ENCODE measurements at regions not wholly inside any gene's neighbourhood (a gene's known extent, or its start where the extent isn't known, plus 50 kb on each side); places are given as distances from the start of the nearest gene placed in this dataset.

DNA sequence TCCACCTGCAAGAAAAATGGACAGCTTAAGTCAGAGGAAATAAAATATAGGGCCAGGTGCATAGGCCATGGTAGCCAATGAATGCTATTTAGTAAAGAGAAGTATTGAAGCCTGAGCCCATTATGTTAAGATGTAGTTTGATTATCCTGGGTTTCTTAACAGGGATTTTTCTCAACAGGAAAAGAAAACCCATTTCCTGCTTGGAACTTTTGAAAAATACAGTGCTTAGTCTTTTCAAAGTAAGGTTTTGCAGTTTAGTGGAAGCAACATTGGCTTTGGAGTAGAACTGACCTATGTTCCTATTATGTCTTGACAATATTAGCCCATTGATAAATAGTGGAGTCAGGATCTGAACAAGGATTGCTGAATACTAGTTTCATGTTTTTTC lies 259.5 kb upstream of the TGFBR2 start:
- no peak for DNase-seq (ENCODE audit: low read depth, low spot score)

DNA sequence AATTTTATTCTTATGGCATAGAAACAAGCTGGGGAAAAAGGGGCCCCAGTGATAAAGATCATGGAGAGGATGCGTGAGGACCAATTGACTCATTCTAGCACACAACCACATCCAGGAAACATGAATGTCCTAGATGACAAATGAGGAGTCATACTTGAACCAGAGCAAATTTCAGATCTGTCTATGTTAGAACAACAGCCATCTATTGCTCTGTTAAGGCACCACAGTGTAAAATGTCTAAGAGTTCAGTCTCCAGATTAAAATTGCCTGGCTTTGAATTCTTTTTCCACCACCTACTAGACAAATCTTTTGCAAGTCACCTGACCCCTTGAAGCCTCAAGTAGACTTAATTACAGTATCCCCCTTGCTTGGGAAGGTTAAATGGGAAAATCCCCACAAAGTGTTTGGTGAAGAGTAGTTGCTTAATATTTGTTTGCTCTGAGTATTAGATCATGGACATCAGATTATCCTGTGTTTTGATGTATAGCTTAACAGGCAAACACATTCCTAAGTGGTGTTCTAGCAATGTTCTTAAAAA lies 258.7 kb upstream of the TGFBR2 start:
- peak; percentile 88 for DNase-seq (ENCODE audit: low read depth, low spot score)

More for the DNA sequence above, 259.5 kb upstream of the TGFBR2 start:
- peak overlapping the region; percentile 95 for H3K27ac ChIP-seq

DNA sequence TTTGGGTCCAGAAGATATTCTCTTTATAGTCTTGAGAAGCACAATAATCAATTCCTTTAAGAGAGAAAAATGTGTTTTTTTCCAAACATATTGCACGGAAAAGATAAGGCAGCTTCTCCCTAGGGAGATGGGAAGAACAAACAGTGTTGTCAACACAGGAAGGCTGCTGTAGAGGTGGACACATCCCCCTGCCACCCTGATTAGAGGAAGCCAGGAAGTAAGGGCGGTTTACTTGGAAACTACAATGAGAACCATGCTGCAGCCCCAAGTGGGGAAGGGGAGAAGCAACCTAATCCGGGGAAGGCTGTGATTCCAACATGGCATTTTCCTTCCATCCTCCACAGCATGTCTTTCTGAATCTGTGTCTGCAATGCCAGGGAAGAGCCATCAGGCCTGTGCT lies 256.9 kb upstream of the TGFBR2 start:
- no peak for DNase-seq (ENCODE audit: low read depth, low spot score)
- peak overlapping the region; percentile 95 for H3K27ac ChIP-seq

More for the DNA sequence above, 258.7 kb upstream of the TGFBR2 start:
- H3K27ac ChIP-seq: peak overlapping the region; percentile 95

DNA sequence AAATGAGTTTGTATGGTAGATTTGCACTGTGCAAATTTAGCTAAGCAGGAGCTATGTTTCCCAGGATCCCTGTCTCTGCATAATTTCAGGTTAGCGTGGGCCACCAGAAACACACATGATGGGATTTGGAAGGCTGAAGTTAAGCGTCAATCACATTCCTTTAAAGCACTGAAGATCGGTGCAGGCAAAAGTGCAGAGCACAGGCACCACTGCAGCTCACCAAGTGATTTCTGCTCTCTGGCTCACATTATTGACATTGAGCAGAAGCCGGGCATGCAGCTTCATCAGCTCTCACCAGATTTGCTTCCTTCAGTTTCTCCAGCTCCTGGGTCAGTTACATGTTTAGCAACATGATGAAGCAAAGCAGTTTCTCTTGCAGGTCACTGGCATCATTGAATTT lies 256.4 kb upstream of the TGFBR2 start:
- no peak for DNase-seq (ENCODE audit: low read depth, low spot score)
- peak overlapping the region; percentile 95 for H3K27ac ChIP-seq

DNA sequence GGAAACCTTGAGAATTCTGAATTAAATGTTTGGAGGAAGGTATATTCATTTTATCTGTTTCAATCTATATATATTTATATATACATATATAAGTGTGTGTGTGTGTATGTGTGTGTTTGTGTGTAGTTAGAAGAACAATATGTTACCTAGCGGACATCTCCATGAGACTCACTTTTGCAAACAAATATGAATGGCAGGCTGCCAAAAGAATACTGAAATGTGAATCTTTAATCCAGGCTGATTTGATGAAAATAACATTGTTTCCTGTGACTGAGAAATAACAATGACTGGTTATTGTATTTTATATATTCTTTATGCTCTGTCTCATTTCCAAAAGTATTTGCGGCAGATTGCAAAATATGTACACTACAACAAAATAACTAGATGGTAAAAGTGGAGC lies 255.5 kb upstream of the TGFBR2 start:
- DNase-seq (ENCODE audit: low read depth, low spot score): no peak
- no peak overlapping the region for H3K27ac ChIP-seq

DNA sequence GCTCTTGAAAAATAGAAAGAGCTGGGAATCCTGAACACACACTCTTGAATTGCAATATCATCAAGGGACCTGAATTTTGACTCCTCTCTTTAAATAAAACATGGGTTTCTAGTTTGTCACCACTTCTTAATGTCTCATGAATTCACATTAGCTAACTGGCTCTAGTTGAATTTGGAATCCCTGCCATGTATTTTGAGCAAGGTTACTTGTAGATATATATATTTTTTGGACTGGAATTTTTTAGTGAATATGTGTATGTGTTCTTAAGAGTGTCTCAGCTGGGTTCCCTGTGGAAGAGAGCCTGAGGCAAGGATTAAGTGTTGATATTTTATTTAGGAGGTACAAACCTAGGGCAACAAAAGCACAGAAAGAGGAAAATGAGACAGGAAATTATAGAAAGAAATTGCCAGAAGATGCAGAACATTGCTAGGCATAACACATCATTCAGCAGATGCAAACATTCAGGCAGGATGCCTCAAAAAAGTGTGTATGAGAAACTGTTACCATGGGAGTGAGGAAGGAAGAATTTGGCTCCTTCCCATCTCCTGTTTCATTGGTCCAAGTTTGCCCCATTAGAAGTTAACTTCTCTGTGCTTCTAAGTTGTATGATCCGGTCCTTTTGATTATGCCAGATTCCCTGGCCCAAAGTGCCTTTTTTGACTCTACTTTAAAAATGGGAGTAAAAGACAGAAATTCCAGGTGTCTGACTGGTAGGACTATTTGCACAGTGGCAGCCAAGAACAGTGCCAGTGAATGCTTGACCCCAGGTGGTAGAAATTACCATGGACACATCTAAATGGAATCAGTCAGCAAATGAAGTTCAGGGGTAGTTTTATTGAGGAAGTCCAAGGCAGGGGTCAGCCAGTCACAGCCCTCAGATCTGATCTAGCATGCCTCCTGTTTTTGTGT lies 253.7 kb upstream of the TGFBR2 start:
- H3K27ac ChIP-seq: peak overlapping the region; percentile 52
- DNase-seq (ENCODE audit: low read depth, low spot score): no peak

DNA sequence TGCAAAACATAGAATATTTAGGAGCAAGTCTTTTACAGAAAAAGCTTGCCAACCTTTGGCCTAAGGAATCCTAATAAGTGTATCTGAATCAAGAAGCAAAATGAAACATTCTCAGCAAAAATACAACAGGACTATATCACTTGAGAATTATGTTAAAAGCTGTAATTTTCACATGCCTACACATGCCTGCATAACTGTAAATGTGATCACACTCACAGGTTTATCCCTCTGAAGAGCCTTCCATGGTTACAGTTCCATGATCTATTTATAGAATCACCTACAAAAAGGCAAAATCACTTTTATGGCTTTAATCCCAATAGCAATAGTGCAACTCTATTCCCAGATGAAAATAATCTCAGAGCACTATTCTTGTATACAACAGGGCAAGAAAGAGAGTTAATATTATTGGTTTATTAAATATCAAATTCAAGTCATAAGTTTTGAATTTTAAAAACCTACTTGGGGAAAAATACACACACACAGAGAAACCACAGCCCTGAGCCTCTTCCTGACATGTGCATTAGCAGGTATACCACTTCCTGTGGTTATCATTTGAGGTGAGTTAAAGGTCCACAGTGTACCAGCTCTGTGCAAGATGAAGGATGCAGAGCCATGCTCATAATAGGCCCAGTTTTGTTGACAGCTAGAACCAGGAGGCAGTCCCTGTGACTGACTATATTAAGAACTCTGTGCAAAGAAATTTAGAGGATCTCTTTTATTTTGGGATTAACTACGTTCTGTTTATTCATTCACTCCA lies 252.5 kb upstream of the TGFBR2 start:
- H3K27ac ChIP-seq: peak overlapping the region; percentile 52
- no peak for DNase-seq (ENCODE audit: low read depth, low spot score)

- peak overlapping the region; percentile 52 for H3K27ac ChIP-seq
- no peak for DNase-seq (ENCODE audit: low read depth, low spot score)
These were observed 251.9 kb upstream of the TGFBR2 start for GRCh38 chr3:30354513-30354912.

DNA sequence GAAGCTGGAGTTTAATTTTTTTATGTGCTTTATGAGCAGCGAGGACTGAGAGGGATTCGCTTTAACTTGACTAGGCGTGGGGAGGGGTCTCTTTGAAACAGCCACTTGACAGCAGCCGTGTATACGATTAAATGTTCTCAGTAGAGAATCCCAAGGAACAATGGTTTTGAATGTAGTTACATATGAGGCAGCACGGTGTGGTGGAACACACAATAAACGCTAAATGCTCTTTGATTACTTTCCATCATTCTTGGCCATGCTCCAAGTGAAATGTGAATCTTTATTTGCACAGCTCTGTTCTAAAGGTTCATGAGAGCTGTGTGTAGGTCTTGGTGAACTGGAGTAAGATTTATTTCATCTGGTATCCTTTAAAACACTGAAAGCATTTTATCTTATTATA lies 251.4 kb upstream of the TGFBR2 start:
- DNase-seq (ENCODE audit: low read depth, low spot score): no peak
- peak overlapping the region; percentile 52 for H3K27ac ChIP-seq

- peak overlapping the region; percentile 52 for H3K27ac ChIP-seq
- DNase-seq (ENCODE audit: low read depth, low spot score): no peak
These were observed 250.8 kb upstream of the TGFBR2 start for GRCh38 chr3:30355622-30356021.

- DNase-seq (ENCODE audit: low read depth, low spot score): no peak
- H3K27ac ChIP-seq: peak overlapping the region; percentile 69
These were observed 249.3 kb upstream of the TGFBR2 start for GRCh38 chr3:30356866-30357753.

GRCh38 chr3:30357897-30358296 lies 248.5 kb upstream of the TGFBR2 start:
- H3K27ac ChIP-seq: peak overlapping the region; percentile 69
- no peak for DNase-seq (ENCODE audit: low read depth, low spot score)

- DNase-seq (ENCODE audit: low read depth, low spot score): no peak
- H3K27ac ChIP-seq: peak overlapping the region; percentile 69
These were observed 247.5 kb upstream of the TGFBR2 start for GRCh38 chr3:30358871-30359270.

DNA sequence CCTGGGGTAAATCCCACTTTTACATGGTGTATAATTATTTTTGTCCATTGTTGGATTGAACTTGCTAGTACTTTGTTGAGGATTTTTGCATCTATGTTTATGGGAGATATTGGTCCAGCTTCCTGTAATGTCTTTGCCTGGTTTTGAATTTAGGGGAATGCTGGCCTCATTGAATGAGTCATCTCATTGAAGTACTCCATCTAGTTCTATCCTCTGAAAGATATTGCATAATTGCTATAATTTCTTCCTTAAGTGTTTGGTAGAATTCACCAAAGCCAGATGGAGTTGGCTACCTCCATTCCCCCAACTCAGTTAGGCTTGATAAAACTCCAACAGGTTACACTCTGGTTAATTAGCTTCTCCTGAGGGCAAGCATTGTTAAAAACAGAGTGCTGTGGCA lies 237.4 kb upstream of the TGFBR2 start:
- no peak for DNase-seq (ENCODE audit: low read depth, low spot score)
- no peak overlapping the region for H3K27ac ChIP-seq

GRCh38 chr3:30370681-30371271 lies 235.6 kb upstream of the TGFBR2 start:
- DNase-seq (ENCODE audit: low read depth, low spot score): no peak
- H3K27ac ChIP-seq: no peak overlapping the region

DNA sequence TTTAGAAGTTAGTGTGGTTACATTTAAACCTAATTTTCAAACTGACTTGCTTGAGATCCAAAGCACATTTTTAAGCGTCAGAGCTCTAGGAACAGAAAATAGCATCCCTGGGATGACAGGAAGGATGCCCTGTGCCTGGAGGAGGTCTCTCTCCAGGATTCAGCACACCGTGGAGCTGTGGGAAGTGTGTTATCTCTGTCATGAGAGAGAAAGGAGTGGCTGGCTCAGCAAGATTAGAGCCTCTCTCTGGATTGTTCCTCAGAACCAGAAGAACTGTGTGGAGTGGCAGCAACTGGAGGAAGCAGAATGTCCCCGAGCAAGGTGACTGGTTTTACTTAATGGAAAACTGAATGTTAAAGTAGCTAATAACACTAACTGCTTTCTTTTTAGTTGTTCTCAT lies 233.6 kb upstream of the TGFBR2 start:
- no peak overlapping the region for H3K27ac ChIP-seq
- DNase-seq (ENCODE audit: low read depth, low spot score): no peak

- no peak for DNase-seq (ENCODE audit: low read depth, low spot score)
- no peak overlapping the region for H3K27ac ChIP-seq
These were observed 221.8 kb upstream of the TGFBR2 start for GRCh38 chr3:30384546-30385072.

GRCh38 chr3:30393079-30393478 lies 213.3 kb upstream of the TGFBR2 start:
- no peak for DNase-seq (ENCODE audit: low read depth, low spot score)
- H3K27ac ChIP-seq: no peak overlapping the region

DNA sequence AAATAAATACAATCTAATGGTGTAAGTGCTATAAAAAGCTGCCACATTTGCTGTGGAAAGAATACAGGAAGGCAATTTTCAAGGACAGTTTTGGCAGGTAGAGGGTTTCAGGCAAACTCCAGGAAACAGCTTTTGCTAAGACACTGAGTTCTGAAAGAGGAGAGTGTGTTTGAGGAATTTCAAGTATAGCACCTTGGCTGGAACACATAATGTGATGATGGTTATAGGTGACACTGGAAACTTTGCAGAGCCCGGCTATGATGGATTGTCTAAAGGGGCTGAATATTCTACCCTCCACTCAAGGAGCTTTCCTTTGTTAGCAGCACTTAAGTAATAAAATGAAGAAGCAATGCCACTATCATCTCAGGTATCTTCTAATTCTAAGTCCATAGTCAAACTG lies 209.4 kb upstream of the TGFBR2 start:
- no peak overlapping the region for H3K27ac ChIP-seq
- DNase-seq (ENCODE audit: low read depth, low spot score): no peak
